NT2/D1 (cell line): ENCODE measurements at regions not wholly inside any gene's neighbourhood (a gene's known extent, or its start where the extent isn't known, plus 50 kb on each side); places are given as distances from the start of the nearest gene placed in this dataset.

Source experiments
- YY1 ChIP-seq: IDR thresholded peaks from 2 replicates; pipeline ENCODE4 v1.6.1; 2011; ENCODE audit not compliant: insufficient read length, insufficient read depth
- ZNF274 ChIP-seq: IDR thresholded peaks from 2 replicates; pipeline ENCODE4 v1.6.1; 2011; ENCODE audit warnings: mild to moderate bottlenecking, low read depth, low read length

GRCh38 chr7:136640977-136641376 lies 227.5 kb upstream of the CHRM2 start:
- TF ChIP-seq ZNF274, result no peak
- no peak for TF ChIP-seq YY1
